ENCODE measurements at regions not wholly inside any gene's neighbourhood (a gene's known extent, or its start where the extent isn't known, plus 50 kb on each side); places are given as distances from the start of the nearest gene placed in this dataset.

DNA sequence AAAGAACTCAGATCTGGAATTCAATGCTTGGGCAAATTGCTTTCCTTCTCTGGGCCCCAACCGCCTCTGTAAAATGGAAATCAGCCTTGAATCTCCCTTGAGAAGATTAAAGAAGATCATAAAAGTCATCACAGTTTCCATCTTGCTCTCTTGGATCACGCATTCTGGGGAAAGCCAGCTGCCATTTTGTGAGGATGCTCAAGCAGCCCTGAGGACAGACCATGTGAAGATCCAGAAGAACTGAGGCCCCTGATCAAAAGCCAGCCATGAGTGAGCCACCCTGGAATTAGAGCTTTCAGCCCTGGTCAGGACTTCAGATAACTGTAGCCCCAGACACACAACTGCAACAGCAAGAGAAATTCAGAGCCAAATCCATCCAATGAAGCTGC lies 229.3 kb downstream of the MN1 start:
- TF ChIP-seq, protein P1, sequence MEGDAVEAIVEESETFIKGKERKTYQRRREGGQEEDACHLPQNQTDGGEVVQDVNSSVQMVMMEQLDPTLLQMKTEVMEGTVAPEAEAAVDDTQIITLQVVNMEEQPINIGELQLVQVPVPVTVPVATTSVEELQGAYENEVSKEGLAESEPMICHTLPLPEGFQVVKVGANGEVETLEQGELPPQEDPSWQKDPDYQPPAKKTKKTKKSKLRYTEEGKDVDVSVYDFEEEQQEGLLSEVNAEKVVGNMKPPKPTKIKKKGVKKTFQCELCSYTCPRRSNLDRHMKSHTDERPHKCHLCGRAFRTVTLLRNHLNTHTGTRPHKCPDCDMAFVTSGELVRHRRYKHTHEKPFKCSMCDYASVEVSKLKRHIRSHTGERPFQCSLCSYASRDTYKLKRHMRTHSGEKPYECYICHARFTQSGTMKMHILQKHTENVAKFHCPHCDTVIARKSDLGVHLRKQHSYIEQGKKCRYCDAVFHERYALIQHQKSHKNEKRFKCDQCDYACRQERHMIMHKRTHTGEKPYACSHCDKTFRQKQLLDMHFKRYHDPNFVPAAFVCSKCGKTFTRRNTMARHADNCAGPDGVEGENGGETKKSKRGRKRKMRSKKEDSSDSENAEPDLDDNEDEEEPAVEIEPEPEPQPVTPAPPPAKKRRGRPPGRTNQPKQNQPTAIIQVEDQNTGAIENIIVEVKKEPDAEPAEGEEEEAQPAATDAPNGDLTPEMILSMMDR (IDR thresholded peaks at IDR 0.05): no peak
- TF ChIP-seq POLR2A (IDR thresholded peaks at IDR 0.05): no peak
